BJ (cell line): ENCODE measurements at regions not wholly inside any gene's neighbourhood (a gene's known extent, or its start where the extent isn't known, plus 50 kb on each side); places are given as distances from the start of the nearest gene placed in this dataset.

Experiments used
- CTCF ChIA-PET: fragments of 350-600 bp; formaldehyde crosslinking; extraction: SDS; loops from one replicate; lab custom pipeline; 2021; ENCODE audit warnings: antibody characterized with exemption, inconsistent platforms; lab: Yijun Ruan, JAX
- POLR2A ChIA-PET: fragments of 300-600 bp; sonication (Branson Sonifier 250); formaldehyde crosslinking; extraction: SDS; loops from one replicate; lab custom pipeline; 2021; ENCODE audit warnings: antibody characterized with exemption; lab: Charles Lee
- DNase-seq: peaks from one replicate; pipeline ENCODE4 v3.0.0-alpha.2; 2011; ENCODE audit warnings: low read depth
- H3K27me3 ChIP-seq: 2 replicates; pipeline ENCODE4 v1.6.0; 2011; ENCODE audit warnings: low read length; ENCODE audit not compliant: control insufficient read depth, insufficient read depth
- H3K36me3 ChIP-seq: 2 replicates; pipeline ENCODE4 v1.5.1; 2011; ENCODE audit warnings: low read length; ENCODE audit not compliant: control insufficient read depth, insufficient read depth
- H3K4me3 ChIP-seq: 2 replicates; pipeline ENCODE4 v1.5.1; 2011; ENCODE audit warnings: low read depth, mild to moderate bottlenecking, control low read depth, low read length
- CTCF ChIP-seq: IDR thresholded peaks from 2 replicates; pipeline ENCODE4 v1.5.1; 2011; ENCODE audit warnings: low read depth, mild to moderate bottlenecking, control low read depth, inconsistent platforms, low read length, moderate library complexity; ENCODE audit not compliant: insufficient read depth

- no peak for DNase-seq
- H3K36me3 ChIP-seq = no peaks in the 10 kb centered on the region
- CTCF ChIA-PET = no interaction called here
- no peak for TF ChIP-seq CTCF
- H3K27me3 ChIP-seq = no peaks in the 10 kb centered on the region; the same call in 1 of the 2 replicates
- H3K4me3 ChIP-seq = no peak overlapping the region
- POLR2A ChIA-PET = no interaction called here
These were observed 266.1 kb upstream of the SIX2 start for GRCh38 chr2:45275242-45275805.

- H3K27me3 ChIP-seq = peaks cover 1% of the 10 kb centered on the region
- ChIA-PET CTCF (no interaction called here), POLR2A (no interaction called here)
- H3K36me3 ChIP-seq = no peaks in the 10 kb centered on the region
- H3K4me3 ChIP-seq = no peak overlapping the region
- DNase-seq = no peak
- no peak for TF ChIP-seq CTCF
These were observed 265.1 kb upstream of the SIX2 start for GRCh38 chr2:45274250-45274926.

- ChIA-PET POLR2A (no interaction called here), CTCF (no interaction called here)
- Histone ChIP-seq H3K4me3 (no peak overlapping the region), H3K36me3 (no peaks in the 10 kb centered on the region), H3K27me3 (peaks cover 1% of the 10 kb centered on the region)
- DNase-seq = no peak
- no peak for TF ChIP-seq CTCF
These were observed 264.4 kb upstream of the SIX2 start for GRCh38 chr2:45273412-45274249.

GRCh38 chr2:45272549-45273265 lies 263.5 kb upstream of the SIX2 start:
- DNase-seq = no peak
- no peak overlapping the region for H3K4me3 ChIP-seq
- TF ChIP-seq CTCF = no peak
- peaks cover 1% of the 10 kb centered on the region for H3K27me3 ChIP-seq
- ChIA-PET CTCF (no interaction called here), POLR2A (no interaction called here)
- H3K36me3 ChIP-seq = no peaks in the 10 kb centered on the region

GRCh38 chr2:45269149-45269793 lies 260.0 kb upstream of the SIX2 start:
- CTCF ChIA-PET = no interaction called here
- H3K4me3 ChIP-seq = no peak overlapping the region
- no peak for TF ChIP-seq CTCF
- no peak for DNase-seq
- peaks cover 3% of the 10 kb centered on the region for H3K27me3 ChIP-seq
- POLR2A ChIA-PET = no interaction called here
- no peaks in the 10 kb centered on the region for H3K36me3 ChIP-seq
